WERI-Rb-1 (cell line): ENCODE measurements at regions not wholly inside any gene's neighbourhood (a gene's known extent, or its start where the extent isn't known, plus 50 kb on each side); places are given as distances from the start of the nearest gene placed in this dataset.

Experiments used
- DNase-seq: peaks from one replicate; pipeline ENCODE4 v3.0.0-alpha.2; 2020
- H3K27ac ChIP-seq: fragments of 250-450 bp; sonication (Bioruptor Pico); 2 replicates; pipeline ENCODE4 v1.5.1; 2020; ENCODE audit warnings: mild to moderate bottlenecking, moderate library complexity
- H3K27me3 ChIP-seq: fragments of 250-450 bp; sonication (Bioruptor Pico); 2 replicates; pipeline ENCODE4 v1.5.1; 2021; ENCODE audit warnings: mild to moderate bottlenecking, low read depth, moderate library complexity; ENCODE audit not compliant: insufficient read depth, severe bottlenecking
- H3K36me3 ChIP-seq: fragments of 250-450 bp; sonication (Bioruptor Pico); 2 replicates; pipeline ENCODE4 v1.5.1; 2020; ENCODE audit warnings: mild to moderate bottlenecking, moderate library complexity
- H3K4me3 ChIP-seq: 2 replicates; pipeline ENCODE4 v1.5.1; 2011; ENCODE audit warnings: low read depth, mild to moderate bottlenecking, control low read depth, low read length
- H3K9me3 ChIP-seq: fragments of 250-450 bp; sonication (Bioruptor Pico); 2 replicates; pipeline ENCODE4 v1.5.1; 2021; ENCODE audit warnings: mild to moderate bottlenecking, moderate library complexity; ENCODE audit not compliant: severe bottlenecking
- TF ChIP-seq, protein P1 (sequence below): IDR thresholded peaks from 2 replicates; pipeline ENCODE4 v1.5.1; 2011; ENCODE audit warnings: low read depth, mild to moderate bottlenecking, control low read depth, inconsistent platforms, low read length

- Histone ChIP-seq H3K9me3 (no peaks in the 10 kb centered on the region), H3K4me3 (no peak overlapping the region), H3K36me3 (no peaks in the 10 kb centered on the region), H3K27me3 (no peaks in the 10 kb centered on the region), H3K27ac (no peak overlapping the region)
- no peak for DNase-seq
- TF ChIP-seq, protein P1, sequence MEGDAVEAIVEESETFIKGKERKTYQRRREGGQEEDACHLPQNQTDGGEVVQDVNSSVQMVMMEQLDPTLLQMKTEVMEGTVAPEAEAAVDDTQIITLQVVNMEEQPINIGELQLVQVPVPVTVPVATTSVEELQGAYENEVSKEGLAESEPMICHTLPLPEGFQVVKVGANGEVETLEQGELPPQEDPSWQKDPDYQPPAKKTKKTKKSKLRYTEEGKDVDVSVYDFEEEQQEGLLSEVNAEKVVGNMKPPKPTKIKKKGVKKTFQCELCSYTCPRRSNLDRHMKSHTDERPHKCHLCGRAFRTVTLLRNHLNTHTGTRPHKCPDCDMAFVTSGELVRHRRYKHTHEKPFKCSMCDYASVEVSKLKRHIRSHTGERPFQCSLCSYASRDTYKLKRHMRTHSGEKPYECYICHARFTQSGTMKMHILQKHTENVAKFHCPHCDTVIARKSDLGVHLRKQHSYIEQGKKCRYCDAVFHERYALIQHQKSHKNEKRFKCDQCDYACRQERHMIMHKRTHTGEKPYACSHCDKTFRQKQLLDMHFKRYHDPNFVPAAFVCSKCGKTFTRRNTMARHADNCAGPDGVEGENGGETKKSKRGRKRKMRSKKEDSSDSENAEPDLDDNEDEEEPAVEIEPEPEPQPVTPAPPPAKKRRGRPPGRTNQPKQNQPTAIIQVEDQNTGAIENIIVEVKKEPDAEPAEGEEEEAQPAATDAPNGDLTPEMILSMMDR, result no peak
Observed at GRCh38 chr17:69722518-69722917, 308.0 kb downstream of the MAP2K6 start.

DNA sequence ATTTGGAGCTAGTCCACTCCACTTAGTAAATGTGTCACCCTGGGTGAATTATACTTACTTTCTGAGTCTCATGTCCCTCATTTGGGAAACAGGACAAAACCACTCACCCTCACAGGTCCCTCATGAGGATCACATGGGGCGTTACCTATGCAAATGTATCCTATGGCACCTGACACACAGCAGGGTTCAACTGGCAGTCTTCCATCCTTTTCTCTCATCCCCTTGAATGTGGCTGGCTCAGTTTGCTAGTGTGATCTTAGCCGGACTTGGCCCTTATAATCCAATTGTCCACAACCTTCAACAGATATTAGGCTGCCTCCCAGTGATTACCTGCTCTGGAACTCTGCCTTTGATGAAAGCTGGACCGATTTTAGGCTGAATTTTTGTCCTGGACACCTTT, 308.8 kb downstream of the MAP2K6 start:
- DNase-seq, result no peak
- Histone ChIP-seq H3K36me3 (no peaks in the 10 kb centered on the region), H3K27ac (no peak overlapping the region), H3K27me3 (no peaks in the 10 kb centered on the region), H3K4me3 (no peak overlapping the region), H3K9me3 (no peaks in the 10 kb centered on the region)
- TF ChIP-seq, protein P1, result no peak

DNA sequence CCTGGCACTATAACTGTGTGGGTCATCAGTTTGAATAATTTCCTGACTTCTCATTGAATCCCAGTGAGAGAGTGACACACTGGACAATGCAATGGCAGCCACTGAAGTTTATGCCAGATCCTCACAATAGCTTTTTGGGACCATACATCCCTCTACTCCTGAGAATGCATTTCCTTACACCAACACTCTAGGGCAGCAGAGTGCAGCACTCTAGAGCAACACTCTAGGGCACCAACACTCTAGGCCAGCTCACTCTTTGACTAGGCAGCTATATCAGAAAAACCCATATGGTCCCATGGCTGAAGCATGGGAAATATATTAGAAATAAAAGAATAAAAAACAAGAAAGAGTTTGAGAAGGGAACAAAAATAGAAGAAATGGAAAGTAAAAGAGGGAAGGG, 309.2 kb downstream of the MAP2K6 start:
- H3K27ac ChIP-seq, result no peak overlapping the region
- no peak for DNase-seq
- no peaks in the 10 kb centered on the region for H3K9me3 ChIP-seq
- no peaks in the 10 kb centered on the region for H3K36me3 ChIP-seq
- TF ChIP-seq, protein P1, result peak; percentile 40
- H3K27me3 ChIP-seq, result no peaks in the 10 kb centered on the region
- H3K4me3 ChIP-seq, result no peak overlapping the region

DNA sequence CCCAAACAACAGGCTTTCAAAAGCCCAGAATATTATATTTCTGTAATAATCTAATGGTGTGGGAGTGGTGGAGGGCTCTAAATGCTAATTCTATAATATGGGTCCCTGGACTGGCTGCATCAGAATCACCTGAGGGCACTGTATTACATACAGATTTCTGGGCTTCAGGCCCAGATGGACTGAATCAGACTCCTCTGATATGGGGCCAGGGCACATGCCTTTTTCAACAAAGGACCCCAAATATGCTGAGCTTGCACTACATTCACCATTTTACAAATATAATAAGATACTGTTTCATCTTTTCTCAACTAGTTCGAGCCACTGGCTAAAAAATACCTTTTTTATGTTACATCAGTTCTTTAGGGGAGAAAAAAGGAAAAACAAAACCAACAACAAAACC, 309.7 kb downstream of the MAP2K6 start:
- H3K27me3 ChIP-seq, result no peaks in the 10 kb centered on the region
- H3K9me3 ChIP-seq, result no peaks in the 10 kb centered on the region
- H3K36me3 ChIP-seq, result no peaks in the 10 kb centered on the region
- H3K4me3 ChIP-seq, result no peak overlapping the region
- no peak for DNase-seq
- no peak overlapping the region for H3K27ac ChIP-seq
- TF ChIP-seq, protein P1, result no peak

DNA sequence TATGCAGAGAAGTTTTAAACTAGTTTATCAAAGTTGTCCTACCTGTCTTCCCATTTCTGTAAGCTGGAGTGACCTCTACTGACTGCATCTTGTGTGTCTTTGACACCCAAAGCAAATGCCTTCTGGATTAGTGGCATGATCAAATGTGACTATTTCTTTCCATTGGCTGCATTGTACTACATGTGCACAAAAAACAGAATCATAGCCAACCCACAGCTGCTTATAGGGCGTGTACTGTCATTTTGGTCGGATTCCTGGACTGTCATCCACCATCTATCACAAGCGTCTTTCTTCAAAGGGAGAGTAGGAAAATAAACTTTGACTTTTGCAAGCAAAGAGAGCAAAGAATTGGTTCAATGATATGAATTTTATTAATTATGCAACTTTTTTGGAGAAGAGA, 310.6 kb downstream of the MAP2K6 start:
- H3K27ac ChIP-seq, result no peak overlapping the region

DNA sequence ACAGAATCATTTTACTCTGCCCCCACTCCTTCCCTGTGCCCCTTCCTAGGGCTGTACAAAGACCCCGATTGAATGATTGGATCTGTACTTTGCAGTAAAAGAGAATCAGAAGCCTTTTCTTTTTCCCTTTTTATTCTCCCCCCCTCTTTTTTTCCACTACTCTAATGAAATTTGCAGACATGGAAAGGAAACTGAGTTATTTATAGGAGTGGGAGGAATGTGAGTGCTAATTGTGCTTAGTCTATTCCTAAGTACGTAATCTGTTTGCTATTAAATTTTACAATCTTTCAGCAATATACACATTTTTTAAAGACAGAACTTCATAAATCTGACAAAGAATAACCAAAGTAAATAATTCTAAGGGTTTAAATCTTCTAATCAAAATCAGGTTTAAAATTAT, 314.3 kb downstream of the MAP2K6 start:
- H3K27me3 ChIP-seq, result no peaks in the 10 kb centered on the region
- TF ChIP-seq, protein P1, result no peak
- no peaks in the 10 kb centered on the region for H3K36me3 ChIP-seq
- DNase-seq, result no peak
- H3K27ac ChIP-seq, result no peak overlapping the region
- no peak overlapping the region for H3K4me3 ChIP-seq
- H3K9me3 ChIP-seq, result no peaks in the 10 kb centered on the region

More for the DNA sequence above, 310.6 kb downstream of the MAP2K6 start:
- no peak for DNase-seq
- Histone ChIP-seq H3K4me3 (no peak overlapping the region), H3K27me3 (no peaks in the 10 kb centered on the region), H3K9me3 (no peaks in the 10 kb centered on the region), H3K36me3 (no peaks in the 10 kb centered on the region)
- TF ChIP-seq, protein P1, result no peak
